GM18909 (cell line): ENCODE measurements at regions not wholly inside any gene's neighbourhood (a gene's known extent, or its start where the extent isn't known, plus 50 kb on each side); places are given as distances from the start of the nearest gene placed in this dataset.
"Not testable (repeated sequence)": the region's sequence is repeated elsewhere in the genome, so short reads cannot be mapped to it uniquely, and the experiment has no call there.

Experiments used
- ATAC-seq: cut with Tn5 transposase; IDR thresholded peaks from one replicate; pipeline ENCODE4 v1.9.1; 2021; ENCODE audit warnings: mild to moderate bottlenecking; ENCODE audit not compliant: unreplicated experiment, poor library complexity

DNA sequence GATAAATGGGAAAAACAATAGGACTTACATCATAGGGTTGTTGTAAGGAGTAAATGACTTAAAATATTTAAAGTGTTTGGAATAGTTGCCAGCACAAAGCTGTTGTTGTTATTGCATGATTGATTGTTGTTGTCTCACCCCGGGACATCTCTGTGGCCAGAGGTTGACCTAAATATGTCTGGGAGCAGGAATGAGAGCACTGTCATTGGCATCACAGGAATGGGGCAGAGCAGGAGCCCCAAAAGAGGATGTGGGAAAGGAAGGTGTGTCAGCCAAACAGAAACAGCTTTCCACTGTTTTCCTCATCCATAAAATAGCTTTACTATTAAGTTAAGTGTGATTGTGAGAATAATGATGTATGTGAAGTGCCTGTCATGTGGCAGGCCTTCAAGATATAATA lies 121.6 kb downstream of the TMEM168 start:
- no peak for ATAC-seq

DNA sequence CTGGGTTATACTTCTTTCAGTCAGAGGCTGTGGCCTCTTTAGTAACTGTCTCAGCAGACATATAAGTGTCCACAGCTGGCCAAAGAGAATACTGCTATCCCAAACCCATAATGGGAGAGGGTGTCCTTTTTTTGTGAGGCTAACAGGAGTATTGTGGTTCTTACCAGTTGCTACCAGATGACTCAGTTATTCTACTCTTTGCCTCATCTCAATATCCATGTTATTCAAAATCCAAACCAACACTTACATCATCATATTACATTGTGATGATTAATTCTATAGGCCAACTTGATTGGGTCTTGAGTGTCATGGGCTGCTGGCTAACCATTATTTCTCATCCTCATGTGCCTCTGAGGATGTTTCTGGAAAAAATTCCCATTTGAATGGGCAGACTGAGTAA lies 120.9 kb downstream of the TMEM168 start:
- ATAC-seq = no peak

DNA sequence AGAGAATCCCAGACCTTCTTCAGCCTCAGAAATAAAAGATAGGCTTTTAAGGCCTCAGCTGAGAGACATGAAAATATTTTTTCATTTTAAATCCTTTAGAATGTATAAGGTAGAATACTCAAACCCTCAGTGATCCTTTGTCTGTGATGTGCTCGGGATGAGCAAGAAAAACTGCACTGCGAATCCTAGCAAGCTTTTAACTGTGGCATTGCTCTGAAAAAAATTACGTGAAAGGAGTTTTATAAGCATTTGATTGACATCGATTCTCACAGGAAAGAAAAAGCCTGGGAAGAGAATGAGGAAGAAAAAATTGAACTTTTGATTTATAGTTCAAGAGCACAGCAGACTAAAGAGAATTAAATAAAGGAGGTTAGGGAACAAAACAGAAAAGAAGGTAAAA lies 120.0 kb downstream of the TMEM168 start:
- ATAC-seq = no peak

DNA sequence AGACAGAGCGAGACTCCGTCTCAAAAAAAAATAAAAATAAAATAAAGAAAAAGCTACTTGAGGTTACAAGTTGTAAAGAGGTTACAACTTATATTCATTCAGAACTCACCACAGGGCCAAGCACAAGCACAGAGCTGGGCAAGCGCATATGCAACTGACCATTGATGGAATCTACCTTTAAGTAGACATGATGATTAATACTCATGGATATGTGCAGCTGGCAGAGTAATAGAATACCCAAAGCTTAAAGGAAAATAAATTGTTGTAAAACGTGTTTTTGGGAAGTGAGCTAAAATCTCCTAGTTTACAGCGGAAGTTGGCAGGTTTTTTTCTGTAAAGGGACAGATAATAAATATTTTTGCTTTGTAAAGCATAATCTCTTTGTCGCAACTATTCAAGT lies 111.6 kb downstream of the TMEM168 start:
- ATAC-seq = no peak

DNA sequence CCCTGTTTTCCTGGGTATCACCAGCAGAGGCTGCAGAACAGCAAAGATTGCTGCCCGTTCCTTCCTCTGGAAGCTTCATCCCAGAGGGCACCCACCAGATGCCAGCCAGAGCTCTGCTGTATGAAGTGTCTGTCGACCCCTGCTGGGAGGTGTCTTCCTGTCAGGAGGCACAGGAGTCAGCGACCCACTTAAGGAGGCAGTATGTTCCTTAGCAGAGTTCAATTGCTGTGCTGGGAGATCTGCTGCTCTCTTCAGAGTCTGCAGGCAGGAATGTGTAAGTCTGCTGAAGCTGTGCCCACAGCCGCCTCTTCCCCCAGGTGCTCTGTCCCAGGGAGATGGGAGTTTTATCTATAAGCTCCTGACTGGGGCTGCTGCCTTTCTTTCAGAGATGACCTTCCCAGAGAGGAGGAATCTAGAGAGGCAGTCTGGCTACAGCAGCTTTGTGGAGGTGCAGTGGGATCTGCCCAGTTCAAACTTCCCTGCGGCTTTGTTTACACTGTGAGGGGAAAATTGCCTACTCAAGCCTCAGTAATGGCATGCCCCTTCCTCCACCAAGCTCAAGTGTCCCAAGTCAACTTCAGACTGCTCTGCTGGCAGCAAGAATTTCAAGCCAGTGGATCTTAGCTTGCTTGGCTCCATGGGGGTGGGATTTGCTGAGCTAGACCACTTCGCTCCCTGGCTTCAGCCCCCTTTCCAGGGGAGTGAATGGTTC lies 100.6 kb downstream of the TMEM168 start:
- ATAC-seq = not testable (repeated sequence)

DNA sequence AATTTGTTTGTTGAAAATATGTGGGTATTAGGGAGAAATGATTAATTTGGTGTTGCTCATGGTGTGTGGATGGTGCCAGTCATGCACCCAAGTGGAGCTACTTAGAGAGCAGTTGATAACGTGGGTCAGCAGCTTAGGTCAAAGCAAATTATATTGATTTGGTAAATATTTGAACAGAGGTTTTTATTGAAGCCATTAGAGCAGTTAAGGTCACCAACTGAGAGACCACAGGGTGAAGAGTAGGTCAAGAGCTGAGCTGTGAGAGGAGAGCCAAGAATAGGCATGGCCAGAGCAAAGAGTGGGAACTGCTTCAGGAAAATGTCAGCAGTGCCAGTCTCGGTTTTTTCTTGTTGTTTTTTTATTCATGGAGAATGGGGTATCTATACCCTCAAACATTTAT lies 97.9 kb downstream of the TMEM168 start:
- ATAC-seq = no peak

DNA sequence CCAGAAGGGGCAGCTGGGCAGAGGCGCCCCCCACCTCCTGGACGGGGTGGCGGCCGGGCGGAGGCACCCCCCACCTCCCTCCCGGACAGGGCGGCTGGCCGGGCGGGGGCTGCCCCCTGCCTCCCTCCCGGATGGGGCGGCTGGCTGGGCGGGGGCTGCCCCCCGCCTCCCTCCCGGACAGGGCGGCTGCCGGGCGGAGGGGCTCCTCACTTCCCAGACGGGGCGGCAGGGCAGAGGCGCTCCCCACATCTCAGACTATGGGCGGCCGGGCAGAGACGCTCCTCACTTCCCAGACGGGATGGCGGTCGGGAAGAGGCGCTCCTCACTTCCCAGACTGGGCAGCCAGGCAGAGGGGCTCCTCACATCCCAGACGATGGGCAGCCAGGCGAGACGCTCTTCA lies 93.0 kb downstream of the TMEM168 start:
- not testable (repeated sequence) for ATAC-seq

DNA sequence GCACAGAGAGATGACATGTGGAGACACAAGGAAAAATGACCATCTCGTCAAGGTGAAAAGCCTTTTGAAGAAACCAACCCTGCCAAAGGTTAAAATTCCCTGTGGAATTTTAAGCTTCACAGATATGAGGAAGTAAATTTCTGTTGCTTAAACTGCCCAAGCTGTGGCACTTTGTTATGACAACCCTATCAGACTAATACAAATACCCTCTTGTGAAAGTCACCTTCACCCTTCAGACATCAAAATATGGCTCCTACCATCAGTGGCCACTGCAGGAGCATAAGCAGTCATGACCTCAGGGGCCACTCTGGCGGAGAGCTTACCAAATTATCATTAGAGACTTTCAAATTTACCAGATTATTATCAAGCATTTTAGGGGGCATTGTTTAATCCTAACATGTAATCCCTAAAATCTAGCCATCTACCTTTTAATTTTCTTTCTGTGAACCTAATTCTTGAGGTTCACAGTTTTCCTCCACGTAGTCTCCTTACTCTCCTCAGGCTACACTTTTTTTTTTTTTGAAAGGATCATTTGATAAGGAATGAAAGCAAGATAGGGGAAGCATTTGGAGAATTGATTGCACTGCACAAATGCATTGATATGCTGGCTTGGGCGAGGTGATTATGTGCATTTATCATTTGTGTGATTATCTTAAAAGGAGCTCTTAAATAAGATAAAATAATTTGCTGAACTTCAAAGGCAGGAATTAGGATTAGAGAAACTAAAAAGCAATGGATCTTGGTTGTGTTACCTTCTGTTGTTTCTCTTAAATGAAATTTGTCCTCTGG lies 90.3 kb downstream of the TMEM168 start:
- no peak for ATAC-seq

DNA sequence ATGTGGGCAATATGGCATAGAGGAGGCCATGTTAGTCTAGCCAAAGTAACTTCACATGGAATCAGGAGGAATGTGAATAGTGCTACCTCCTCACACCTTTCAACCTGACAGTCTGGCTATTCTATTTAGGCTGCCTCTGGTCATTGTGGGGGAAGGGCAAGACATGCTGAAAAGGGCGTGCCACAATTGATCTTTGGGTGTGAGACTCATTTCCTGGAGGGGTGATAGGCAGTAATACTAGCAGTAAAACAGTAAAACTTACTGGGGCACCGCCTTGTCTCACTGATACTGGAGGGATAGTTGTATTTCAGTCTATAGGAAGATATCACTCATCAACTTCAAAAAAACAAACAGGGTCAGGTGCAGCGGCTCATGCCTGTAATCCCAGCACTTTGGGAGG lies 88.7 kb downstream of the TMEM168 start:
- no peak for ATAC-seq

DNA sequence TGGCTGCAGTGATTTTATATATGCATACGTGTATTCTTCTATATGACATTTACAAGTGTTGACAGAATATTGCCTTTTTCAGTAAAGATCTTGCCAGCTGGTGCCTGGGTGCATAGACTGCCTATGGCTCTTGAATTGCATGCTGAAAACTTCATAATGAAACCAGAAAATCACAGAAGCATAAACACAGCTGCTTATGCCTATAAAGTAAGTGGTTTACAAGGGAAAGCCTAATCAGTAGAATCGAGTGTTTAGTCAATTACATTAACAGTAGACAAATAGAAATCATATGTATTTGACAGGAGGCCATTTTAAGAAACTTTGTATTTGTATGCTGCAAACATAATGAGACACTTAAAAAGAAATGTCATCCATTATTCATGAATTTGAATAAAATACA lies 82.5 kb downstream of the TMEM168 start:
- peak; percentile 60 for ATAC-seq

DNA sequence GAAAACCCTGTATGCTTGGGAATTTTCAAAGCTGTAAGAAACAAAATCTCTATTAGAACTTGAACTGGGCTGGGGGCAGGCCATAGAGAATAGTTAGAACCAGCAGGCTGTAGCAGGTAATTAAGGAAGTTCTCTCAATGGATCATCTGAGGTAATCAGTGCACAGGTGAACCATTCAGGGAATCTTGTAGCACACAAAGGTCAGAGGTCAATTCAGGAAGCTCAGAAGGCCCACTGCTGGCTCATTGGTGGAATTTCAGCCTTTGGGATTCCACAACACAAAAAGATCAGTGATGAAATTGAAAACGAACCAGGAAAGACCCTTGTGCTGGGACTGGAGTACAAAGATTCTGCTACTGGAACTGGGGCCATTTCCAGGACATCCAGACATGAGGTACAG lies 82.0 kb downstream of the TMEM168 start:
- no peak for ATAC-seq
